Fibroblast of skin of back (primary cell): ENCODE measurements at regions not wholly inside any gene's neighbourhood (a gene's known extent, or its start where the extent isn't known, plus 50 kb on each side); places are given as distances from the start of the nearest gene placed in this dataset.

Experiments
- DNase-seq: peaks from one replicate; pipeline ENCODE4 v3.0.0-alpha.2; 2013

- no peak for DNase-seq
Measured at GRCh38 chr4:189033801-189034347, 894.6 kb downstream of the TRIML1 start.

- no peak for DNase-seq
Measured at GRCh38 chr4:189035091-189035490, 895.9 kb downstream of the TRIML1 start.

GRCh38 chr4:189035654-189036053, 896.4 kb downstream of the TRIML1 start:
- DNase-seq = no peak

GRCh38 chr4:189036906-189037305, 897.7 kb downstream of the TRIML1 start:
- DNase-seq = no peak

GRCh38 chr4:189046642-189047041, 894.0 kb upstream of the FRG1 start:
- peak; percentile 16 for DNase-seq

- DNase-seq = no peak
Measured at GRCh38 chr4:189048119-189048518, 892.6 kb upstream of the FRG1 start.

GRCh38 chr4:189049682-189050081, 891.0 kb upstream of the FRG1 start:
- no peak for DNase-seq

GRCh38 chr4:189050643-189051042, 890.0 kb upstream of the FRG1 start:
- DNase-seq = no peak

- DNase-seq = no peak
Measured at GRCh38 chr4:189053621-189054020, 887.1 kb upstream of the FRG1 start.

GRCh38 chr4:189060104-189060503, 880.6 kb upstream of the FRG1 start:
- peak; percentile 58 for DNase-seq

GRCh38 chr4:189062047-189062820, 878.4 kb upstream of the FRG1 start:
- no peak for DNase-seq

GRCh38 chr4:189069772-189070171, 870.9 kb upstream of the FRG1 start:
- peak; percentile 71 for DNase-seq

GRCh38 chr4:189071241-189071640, 869.4 kb upstream of the FRG1 start:
- DNase-seq = no peak

GRCh38 chr4:189073739-189074138, 866.9 kb upstream of the FRG1 start:
- DNase-seq = peak; percentile 25

- peak; percentile 29 for DNase-seq
Measured at GRCh38 chr4:189081826-189082225, 858.8 kb upstream of the FRG1 start.

GRCh38 chr4:189083769-189084168, 856.9 kb upstream of the FRG1 start:
- DNase-seq = no peak

GRCh38 chr4:189084671-189085070, 856.0 kb upstream of the FRG1 start:
- no peak for DNase-seq

- DNase-seq = no peak
Measured at GRCh38 chr4:189087971-189088370, 852.7 kb upstream of the FRG1 start.

GRCh38 chr4:189088780-189089179, 851.9 kb upstream of the FRG1 start:
- DNase-seq = peak; percentile 17

- peak; percentile 22 for DNase-seq
Measured at GRCh38 chr4:189090174-189090814, 850.4 kb upstream of the FRG1 start.

- peak; percentile 60 for DNase-seq
Measured at GRCh38 chr4:189092581-189092980, 848.1 kb upstream of the FRG1 start.

GRCh38 chr4:189096108-189096507, 844.6 kb upstream of the FRG1 start:
- no peak for DNase-seq

- no peak for DNase-seq
Measured at GRCh38 chr4:189096717-189097116, 844.0 kb upstream of the FRG1 start.
